ENCODE measurements at regions not wholly inside any gene's neighbourhood (a gene's known extent, or its start where the extent isn't known, plus 50 kb on each side); places are given as distances from the start of the nearest gene placed in this dataset.

DNA sequence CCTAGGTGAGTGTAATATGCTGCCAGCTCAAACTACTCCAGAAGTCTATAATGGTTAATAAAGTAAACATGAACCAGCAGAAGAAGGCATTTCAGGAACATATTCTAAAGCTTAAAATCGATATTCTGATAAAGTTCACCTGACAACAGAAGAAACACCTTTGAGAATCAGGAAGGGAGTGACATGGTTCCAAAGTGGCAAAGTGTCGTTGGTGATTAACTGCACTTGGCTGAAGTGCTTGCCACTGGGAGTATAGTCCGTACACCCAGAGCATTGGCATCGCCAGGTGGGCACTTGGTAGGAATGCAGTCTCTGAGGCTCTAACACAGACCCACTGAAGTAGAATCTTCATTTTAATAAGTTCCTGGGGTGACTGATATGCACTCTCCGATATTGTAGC is 76.0 kb upstream of the H2AZ1 start:
- Histone ChIP-seq H3K79me2 (ENCODE audit: insufficient read depth) (no peaks in the 10 kb centered on the region), H3K27me3 (replicated peaks; ENCODE audit: insufficient read depth) (no peaks in the 10 kb centered on the region), H3K36me3 (ENCODE audit: low read depth) (no peaks in the 10 kb centered on the region), H3K9me3 (ENCODE audit: low read depth) (no peaks in the 10 kb centered on the region), H3K4me2 (ENCODE audit: unreplicated experiment) (no peak overlapping the region), H3K9ac (no peak overlapping the region), H3F3A (ENCODE audit: insufficient read depth) (no peaks in the 10 kb centered on the region), H2AFZ (no peak overlapping the region), H3K4me3 (no peak overlapping the region), H3K9me2 (ENCODE audit: insufficient read depth) (no peaks in the 10 kb centered on the region), H4K20me1 (ENCODE audit: insufficient read depth) (no peaks in the 10 kb centered on the region), H3K27ac (no peak overlapping the region), H3K4me1 (ENCODE audit: insufficient read depth) (no peaks in the 10 kb centered on the region)
- 49 to 58% methylated on average over 5 of the region's 5 CpGs for WGBS, 2 experiments (ENCODE audit: low coverage in 1 of 2, low lambda C conversion rate in 2 of 2, missing lambda C conversion rate in 2 of 2)
- DNase-seq: no peak
- no peak for TF ChIP-seq EZH2 (IDR thresholded peaks at IDR 0.05; ENCODE audit: insufficient read depth, poor library complexity, severe bottlenecking)
- TF ChIP-seq EZH2phosphoT487 (IDR thresholded peaks at IDR 0.05; ENCODE audit: insufficient read depth, low read depth): no peak
- in situ Hi-C loops (cut with MboI): no loop called here

DNA sequence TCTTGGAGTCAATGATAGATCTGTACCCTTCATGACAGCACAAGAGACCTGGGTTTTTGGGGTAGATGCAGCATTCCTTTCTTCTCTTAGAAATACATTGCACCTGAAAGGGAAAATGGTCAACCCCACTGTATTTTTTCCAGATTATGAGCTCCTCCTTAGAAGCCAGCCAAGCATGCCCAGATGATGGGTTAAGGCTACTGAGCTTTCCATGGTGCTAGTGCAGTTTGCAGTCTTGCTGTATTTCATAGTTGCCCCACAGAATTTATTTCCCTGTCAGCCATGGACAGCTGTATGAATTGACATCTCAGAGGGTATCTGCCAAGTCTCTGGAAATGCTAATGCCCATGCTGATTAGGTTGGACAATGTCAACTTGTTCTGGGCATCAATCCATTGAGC is 73.7 kb upstream of the H2AZ1 start:
- no peak overlapping the region for H3K4me3 ChIP-seq
- no peaks in the 10 kb centered on the region for H3K9me3 ChIP-seq (ENCODE audit: low read depth)
- no peaks in the 10 kb centered on the region for H3K9me2 ChIP-seq (ENCODE audit: insufficient read depth)
- no peak for DNase-seq
- H3K79me2 ChIP-seq (ENCODE audit: insufficient read depth): no peaks in the 10 kb centered on the region
- no peaks in the 10 kb centered on the region for H3K36me3 ChIP-seq (ENCODE audit: low read depth)
- TF ChIP-seq EZH2phosphoT487 (IDR thresholded peaks at IDR 0.05; ENCODE audit: insufficient read depth, low read depth) (no peak), EZH2 (IDR thresholded peaks at IDR 0.05; ENCODE audit: insufficient read depth, poor library complexity, severe bottlenecking) (no peak)
- H3K27me3 ChIP-seq (replicated peaks; ENCODE audit: insufficient read depth): no peaks in the 10 kb centered on the region
- H2AFZ ChIP-seq: no peak overlapping the region
- H3K4me2 ChIP-seq (ENCODE audit: unreplicated experiment): no peak overlapping the region
- H3K9ac ChIP-seq: no peak overlapping the region
- in situ Hi-C loops (cut with MboI): no loop called here
- H3F3A ChIP-seq (ENCODE audit: insufficient read depth): no peaks in the 10 kb centered on the region
- no peaks in the 10 kb centered on the region for H4K20me1 ChIP-seq (ENCODE audit: insufficient read depth)
- no peak overlapping the region for H3K27ac ChIP-seq
- H3K4me1 ChIP-seq (ENCODE audit: insufficient read depth): no peaks in the 10 kb centered on the region

- TF ChIP-seq EZH2phosphoT487 (IDR thresholded peaks at IDR 0.05; ENCODE audit: insufficient read depth, low read depth): no peak
- no peak for TF ChIP-seq EZH2 (IDR thresholded peaks at IDR 0.05; ENCODE audit: insufficient read depth, poor library complexity, severe bottlenecking)
- H3K9me3 ChIP-seq (ENCODE audit: low read depth): no peaks in the 10 kb centered on the region
- no peaks in the 10 kb centered on the region for H3K9me2 ChIP-seq (ENCODE audit: insufficient read depth)
- no peaks in the 10 kb centered on the region for H3K4me1 ChIP-seq (ENCODE audit: insufficient read depth)
- no peaks in the 10 kb centered on the region for H3F3A ChIP-seq (ENCODE audit: insufficient read depth)
- H3K4me3 ChIP-seq: no peak overlapping the region
- WGBS, 2 experiments (ENCODE audit: low coverage in 1 of 2, low lambda C conversion rate in 2 of 2, missing lambda C conversion rate in 2 of 2): 9 to 11% methylated on average over 5 of the region's 5 CpGs
- H4K20me1 ChIP-seq (ENCODE audit: insufficient read depth): no peaks in the 10 kb centered on the region
- H3K27me3 ChIP-seq (replicated peaks; ENCODE audit: insufficient read depth): no peaks in the 10 kb centered on the region
- no peak overlapping the region for H3K4me2 ChIP-seq (ENCODE audit: unreplicated experiment)
- no peak overlapping the region for H3K27ac ChIP-seq
- in situ Hi-C loops (cut with MboI): no loop called here
- no peak overlapping the region for H3K9ac ChIP-seq
- no peak for DNase-seq
- no peaks in the 10 kb centered on the region for H3K36me3 ChIP-seq (ENCODE audit: low read depth)
- H3K79me2 ChIP-seq (ENCODE audit: insufficient read depth): no peaks in the 10 kb centered on the region
- H2AFZ ChIP-seq: no peak overlapping the region
Measured at GRCh38 chr4:100022792-100023222, 72.7 kb upstream of the H2AZ1 start.

DNA sequence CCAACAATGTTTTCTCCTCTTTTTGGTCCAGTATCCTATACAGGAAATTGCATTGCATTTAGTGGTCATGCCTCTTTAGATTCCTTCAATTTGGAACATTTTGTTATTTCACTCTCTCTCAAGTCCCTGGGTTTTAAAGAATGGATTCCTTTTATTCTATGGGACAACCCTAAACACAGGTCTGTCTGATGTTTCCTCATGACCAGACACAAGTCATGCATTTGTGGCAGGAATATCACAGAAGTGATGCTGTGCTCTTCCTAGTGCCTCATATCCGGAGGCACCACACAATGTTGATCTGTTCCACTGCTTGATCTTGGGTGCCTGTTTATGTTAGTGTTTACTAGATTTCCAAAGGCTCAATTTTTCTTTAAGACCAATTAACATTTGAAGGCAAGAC is 69.7 kb upstream of the H2AZ1 start:
- no peak overlapping the region for H3K9ac ChIP-seq
- 69 to 85% methylated on average over 1 of the region's 1 CpG for WGBS, 2 experiments (ENCODE audit: low coverage in 1 of 2, low lambda C conversion rate in 2 of 2, missing lambda C conversion rate in 2 of 2)

GRCh38 chr4:100017637-100018310 is 67.7 kb upstream of the H2AZ1 start:
- H3F3A ChIP-seq (ENCODE audit: insufficient read depth): no peaks in the 10 kb centered on the region
- H3K4me2 ChIP-seq (ENCODE audit: unreplicated experiment): no peak overlapping the region
- TF ChIP-seq EZH2 (IDR thresholded peaks at IDR 0.05; ENCODE audit: insufficient read depth, poor library complexity, severe bottlenecking) (no peak), EZH2phosphoT487 (IDR thresholded peaks at IDR 0.05; ENCODE audit: insufficient read depth, low read depth) (no peak)
- no peaks in the 10 kb centered on the region for H3K9me2 ChIP-seq (ENCODE audit: insufficient read depth)
- H3K4me3 ChIP-seq: no peak overlapping the region
- WGBS, 2 experiments (ENCODE audit: low coverage in 1 of 2, low lambda C conversion rate in 2 of 2, missing lambda C conversion rate in 2 of 2): 66 to 68% methylated on average over 3 of the region's 3 CpGs
- H3K27ac ChIP-seq: no peak overlapping the region
- no peaks in the 10 kb centered on the region for H3K36me3 ChIP-seq (ENCODE audit: low read depth)
- H3K4me1 ChIP-seq (ENCODE audit: insufficient read depth): no peaks in the 10 kb centered on the region
- DNase-seq: no peak
- H3K9ac ChIP-seq: no peak overlapping the region
- H3K79me2 ChIP-seq (ENCODE audit: insufficient read depth): no peaks in the 10 kb centered on the region
- in situ Hi-C loops (cut with MboI): no loop called here
- H3K9me3 ChIP-seq (ENCODE audit: low read depth): no peaks in the 10 kb centered on the region
- H4K20me1 ChIP-seq (ENCODE audit: insufficient read depth): no peaks in the 10 kb centered on the region
- no peak overlapping the region for H2AFZ ChIP-seq
- H3K27me3 ChIP-seq (replicated peaks; ENCODE audit: insufficient read depth): no peaks in the 10 kb centered on the region

More for the DNA sequence above, 69.7 kb upstream of the H2AZ1 start:
- H3K36me3 ChIP-seq (ENCODE audit: low read depth): no peaks in the 10 kb centered on the region
- H2AFZ ChIP-seq: no peak overlapping the region
- H3F3A ChIP-seq (ENCODE audit: insufficient read depth): no peaks in the 10 kb centered on the region
- no peaks in the 10 kb centered on the region for H4K20me1 ChIP-seq (ENCODE audit: insufficient read depth)
- H3K79me2 ChIP-seq (ENCODE audit: insufficient read depth): no peaks in the 10 kb centered on the region
- no peak overlapping the region for H3K27ac ChIP-seq
- no peaks in the 10 kb centered on the region for H3K9me3 ChIP-seq (ENCODE audit: low read depth)
- DNase-seq: no peak
- H3K4me3 ChIP-seq: no peak overlapping the region
- H3K27me3 ChIP-seq (replicated peaks; ENCODE audit: insufficient read depth): no peaks in the 10 kb centered on the region
- no peak overlapping the region for H3K4me2 ChIP-seq (ENCODE audit: unreplicated experiment)
- no peaks in the 10 kb centered on the region for H3K9me2 ChIP-seq (ENCODE audit: insufficient read depth)
- no peaks in the 10 kb centered on the region for H3K4me1 ChIP-seq (ENCODE audit: insufficient read depth)
- TF ChIP-seq EZH2 (IDR thresholded peaks at IDR 0.05; ENCODE audit: insufficient read depth, poor library complexity, severe bottlenecking): no peak
- TF ChIP-seq EZH2phosphoT487 (IDR thresholded peaks at IDR 0.05; ENCODE audit: insufficient read depth, low read depth): no peak
- in situ Hi-C loops (cut with MboI): no loop called here
